HEK293 (cell line): ENCODE measurements at regions not wholly inside any gene's neighbourhood (a gene's known extent, or its start where the extent isn't known, plus 50 kb on each side); places are given as distances from the start of the nearest gene placed in this dataset.

Experiments used
- CTCF ChIA-PET: fragments of 350-600 bp; formaldehyde crosslinking; extraction: SDS; loops from one replicate; lab custom pipeline; 2021; ENCODE audit warnings: antibody characterized with exemption; lab: Yijun Ruan, JAX
- POLR2A ChIA-PET: fragments of 300-600 bp; formaldehyde crosslinking; extraction: SDS; loops from one replicate; lab custom pipeline; 2020; ENCODE audit warnings: antibody characterized with exemption, inconsistent platforms; lab: Yijun Ruan, JAX
- H3K27ac ChIP-seq: fragments of 200-500 bp; sonication (Bioruptor generic); 2 replicates; pipeline ENCODE4 v1.5.1; 2014; ENCODE audit warnings: low read depth, low read length, control low read depth, inconsistent platforms; ENCODE audit errors: extremely low read depth
- H3K36me3 ChIP-seq, 2 experiments: fragments of 200-500 bp in 1 of 2; sonication (Bioruptor generic) in 1 of 2; 1 replicate in 1 of 2; 2 replicates in 1 of 2; pipeline ENCODE4 v1.5.1; 2014 to 2017; ENCODE audit warnings: inconsistent platforms in 2 of 2, low read length in 2 of 2; ENCODE audit not compliant: control insufficient read depth in 2 of 2, insufficient read depth in 1 of 2
- H3K4me1 ChIP-seq: fragments of 200-500 bp; sonication (Bioruptor generic); 2 replicates; pipeline ENCODE4 v1.5.1; 2014; ENCODE audit warnings: mild to moderate bottlenecking, low read length, inconsistent platforms; ENCODE audit not compliant: control insufficient read depth, insufficient read depth
- H3K4me3 ChIP-seq: 2 replicates; pipeline ENCODE4 v1.5.1; 2011; ENCODE audit warnings: low read depth, mild to moderate bottlenecking, control low read depth, low read length, moderate library complexity
- H3K9me3 ChIP-seq: fragments of 200-500 bp; sonication (Bioruptor generic); 2 replicates; pipeline ENCODE4 v1.5.1; 2014; ENCODE audit warnings: low read depth, low read length, inconsistent platforms; ENCODE audit not compliant: control insufficient read depth, insufficient read depth
- HOXD13 ChIP-seq: sonication (generic); formaldehyde crosslinking; IDR thresholded peaks from 2 replicates; pipeline ENCODE4 v1.8.0; 2022; ENCODE audit warnings: missing genetic modification reagents, borderline replicate concordance
- KLF9 ChIP-seq: fragments of 450-650 bp; formaldehyde crosslinking; IDR thresholded peaks from 2 replicates; pipeline ENCODE4 v1.5.1; 2016; ENCODE audit warnings: missing biosample characterization, missing genetic modification characterization, low read depth
- SCRT2 ChIP-seq: fragments of 450-650 bp; formaldehyde crosslinking; IDR thresholded peaks from 2 replicates; pipeline ENCODE4 v1.5.1; 2016; ENCODE audit warnings: missing biosample characterization, missing genetic modification characterization
- ZFP37 ChIP-seq: fragments of 450-650 bp; formaldehyde crosslinking; IDR thresholded peaks from 2 replicates; pipeline ENCODE4 v1.5.1; 2016; ENCODE audit warnings: missing biosample characterization, missing genetic modification characterization
- ZNF121 ChIP-seq: fragments of 450-650 bp; formaldehyde crosslinking; IDR thresholded peaks from 2 replicates; pipeline ENCODE4 v1.5.1; 2016; ENCODE audit warnings: missing biosample characterization, missing genetic modification characterization
- ZNF138 ChIP-seq: fragments of 450-650 bp; formaldehyde crosslinking; IDR thresholded peaks from 2 replicates; pipeline ENCODE4 v1.5.1; 2016; ENCODE audit warnings: missing biosample characterization, missing genetic modification characterization, borderline replicate concordance
- ZNF16 ChIP-seq: fragments of 450-650 bp; formaldehyde crosslinking; IDR thresholded peaks from 2 replicates; pipeline ENCODE4 v1.5.1; 2016; ENCODE audit warnings: low read depth, missing biosample characterization, missing genetic modification characterization
- ZNF19 ChIP-seq: fragments of 450-650 bp; formaldehyde crosslinking; IDR thresholded peaks from 2 replicates; pipeline ENCODE4; 2016; ENCODE audit warnings: missing biosample characterization, missing genetic modification characterization, low read depth
- ZNF311 ChIP-seq: fragments of 450-650 bp; formaldehyde crosslinking; IDR thresholded peaks from 2 replicates; pipeline ENCODE4 v1.5.1; 2017; ENCODE audit warnings: missing biosample characterization, missing genetic modification characterization, borderline replicate concordance
- ZNF514 ChIP-seq: fragments of 450-650 bp; formaldehyde crosslinking; IDR thresholded peaks from 2 replicates; pipeline ENCODE4 v1.5.1; 2016; ENCODE audit warnings: missing biosample characterization, missing genetic modification characterization
- ZNF521 ChIP-seq: fragments of 450-650 bp; formaldehyde crosslinking; IDR thresholded peaks from 2 replicates; pipeline ENCODE4 v1.5.1; 2017; ENCODE audit warnings: missing biosample characterization, mild to moderate bottlenecking, missing genetic modification characterization
- ZNF555 ChIP-seq: fragments of 450-650 bp; formaldehyde crosslinking; conservative IDR thresholded peaks from 2 replicates; pipeline ENCODE4 v1.5.1; 2017; ENCODE audit warnings: missing biosample characterization, mild to moderate bottlenecking, missing genetic modification characterization, inconsistent platforms
- ZNF560 ChIP-seq: fragments of 450-650 bp; formaldehyde crosslinking; IDR thresholded peaks from 2 replicates; pipeline ENCODE4 v1.5.1; 2017; ENCODE audit warnings: missing biosample characterization, missing genetic modification characterization, borderline replicate concordance
- ZNF777 ChIP-seq: fragments of 450-650 bp; formaldehyde crosslinking; IDR thresholded peaks from 2 replicates; pipeline ENCODE4 v1.5.1; 2017; ENCODE audit warnings: missing biosample characterization, missing genetic modification characterization, borderline replicate concordance
- TF ChIP-seq, protein P1 (sequence below): fragments of 450-650 bp; formaldehyde crosslinking; IDR thresholded peaks from 2 replicates; pipeline ENCODE4 v1.5.1; 2017; ENCODE audit warnings: missing biosample characterization, missing genetic modification characterization
- TF ChIP-seq, protein P2 (sequence below): fragments of 450-650 bp; formaldehyde crosslinking; IDR thresholded peaks from 2 replicates; pipeline ENCODE4 v1.5.1; 2017; ENCODE audit warnings: missing biosample characterization, missing genetic modification characterization
- TF ChIP-seq, protein P3 (sequence below): fragments of 450-650 bp; formaldehyde crosslinking; IDR thresholded peaks from 2 replicates; pipeline ENCODE4 v1.5.1; 2016; ENCODE audit warnings: missing biosample characterization, missing genetic modification characterization
- TF ChIP-seq, protein P4 (sequence below): fragments of 450-650 bp; formaldehyde crosslinking; IDR thresholded peaks from 2 replicates; pipeline ENCODE4 v1.5.1; 2016; ENCODE audit warnings: missing biosample characterization, missing genetic modification characterization

DNA sequence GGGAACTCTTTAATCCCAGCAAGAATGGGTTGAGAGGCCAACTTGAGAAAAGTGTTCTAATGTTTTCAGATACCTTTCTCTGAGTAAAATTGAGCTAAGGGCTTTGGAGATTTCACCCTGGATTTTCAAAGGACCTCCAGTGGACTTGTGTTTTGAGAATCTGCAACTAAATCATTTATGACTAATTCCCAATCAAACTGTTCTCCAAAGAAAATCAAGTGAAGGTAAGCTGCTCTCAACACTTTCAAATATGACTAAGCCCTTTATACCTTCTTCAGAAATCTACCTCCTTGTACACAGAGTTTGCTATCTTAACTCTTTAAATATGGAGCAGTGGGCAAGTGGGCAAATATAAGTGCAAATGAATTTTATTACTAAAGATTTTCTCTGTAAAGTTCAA lies 392.9 kb downstream of the PDGFC start:
- Histone ChIP-seq H3K4me3 (no peak overlapping the region), H3K9me3 (no peaks in the 10 kb centered on the region), H3K27ac (no peak overlapping the region), H3K4me1 (peaks cover 5% of the 10 kb centered on the region), H3K36me3 (no peaks in the 10 kb centered on the region)
- ChIA-PET CTCF (no interaction called here), POLR2A (no interaction called here)
- TF ChIP-seq ZNF560 (tag by site-specific recombination) (no peak), ZNF121 (tag by site-specific recombination) (no peak), ZNF19 (tag by site-specific recombination) (no peak), ZFP37 (no peak), SCRT2 (tag by site-specific recombination) (no peak)
- TF ChIP-seq, protein P1, sequence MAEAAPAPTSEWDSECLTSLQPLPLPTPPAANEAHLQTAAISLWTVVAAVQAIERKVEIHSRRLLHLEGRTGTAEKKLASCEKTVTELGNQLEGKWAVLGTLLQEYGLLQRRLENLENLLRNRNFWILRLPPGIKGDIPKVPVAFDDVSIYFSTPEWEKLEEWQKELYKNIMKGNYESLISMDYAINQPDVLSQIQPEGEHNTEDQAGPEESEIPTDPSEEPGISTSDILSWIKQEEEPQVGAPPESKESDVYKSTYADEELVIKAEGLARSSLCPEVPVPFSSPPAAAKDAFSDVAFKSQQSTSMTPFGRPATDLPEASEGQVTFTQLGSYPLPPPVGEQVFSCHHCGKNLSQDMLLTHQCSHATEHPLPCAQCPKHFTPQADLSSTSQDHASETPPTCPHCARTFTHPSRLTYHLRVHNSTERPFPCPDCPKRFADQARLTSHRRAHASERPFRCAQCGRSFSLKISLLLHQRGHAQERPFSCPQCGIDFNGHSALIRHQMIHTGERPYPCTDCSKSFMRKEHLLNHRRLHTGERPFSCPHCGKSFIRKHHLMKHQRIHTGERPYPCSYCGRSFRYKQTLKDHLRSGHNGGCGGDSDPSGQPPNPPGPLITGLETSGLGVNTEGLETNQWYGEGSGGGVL (tag by site-specific recombination) = no peak
- TF ChIP-seq, protein P2, sequence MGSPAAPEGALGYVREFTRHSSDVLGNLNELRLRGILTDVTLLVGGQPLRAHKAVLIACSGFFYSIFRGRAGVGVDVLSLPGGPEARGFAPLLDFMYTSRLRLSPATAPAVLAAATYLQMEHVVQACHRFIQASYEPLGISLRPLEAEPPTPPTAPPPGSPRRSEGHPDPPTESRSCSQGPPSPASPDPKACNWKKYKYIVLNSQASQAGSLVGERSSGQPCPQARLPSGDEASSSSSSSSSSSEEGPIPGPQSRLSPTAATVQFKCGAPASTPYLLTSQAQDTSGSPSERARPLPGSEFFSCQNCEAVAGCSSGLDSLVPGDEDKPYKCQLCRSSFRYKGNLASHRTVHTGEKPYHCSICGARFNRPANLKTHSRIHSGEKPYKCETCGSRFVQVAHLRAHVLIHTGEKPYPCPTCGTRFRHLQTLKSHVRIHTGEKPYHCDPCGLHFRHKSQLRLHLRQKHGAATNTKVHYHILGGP (tag by site-specific recombination) = no peak

DNA sequence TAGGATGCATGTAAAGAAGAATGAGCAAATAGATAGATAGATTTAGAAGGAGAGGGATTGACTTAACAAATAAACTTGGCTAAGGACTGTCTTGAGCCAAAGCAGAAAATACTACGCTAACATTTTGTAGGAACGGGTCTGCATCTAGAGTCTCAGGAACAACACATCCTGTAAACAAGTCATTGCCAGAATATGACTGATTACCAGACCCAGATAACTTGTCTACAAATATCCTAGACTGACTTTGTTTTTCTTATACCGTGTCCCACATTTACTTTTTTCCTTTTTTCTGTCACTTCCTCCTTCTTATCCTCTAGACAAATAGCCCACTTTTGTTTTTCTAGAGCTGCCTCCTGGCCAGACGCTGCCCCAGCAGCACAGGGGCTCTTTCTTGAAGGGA lies 393.6 kb downstream of the PDGFC start:
- H3K4me3 ChIP-seq = no peak overlapping the region
- TF ChIP-seq ZNF311 (tag by site-specific recombination) (no peak), ZNF560 (tag by site-specific recombination) (no peak), HOXD13 (CRISPR knock-in tag) (no peak)
- TF ChIP-seq, protein P3, sequence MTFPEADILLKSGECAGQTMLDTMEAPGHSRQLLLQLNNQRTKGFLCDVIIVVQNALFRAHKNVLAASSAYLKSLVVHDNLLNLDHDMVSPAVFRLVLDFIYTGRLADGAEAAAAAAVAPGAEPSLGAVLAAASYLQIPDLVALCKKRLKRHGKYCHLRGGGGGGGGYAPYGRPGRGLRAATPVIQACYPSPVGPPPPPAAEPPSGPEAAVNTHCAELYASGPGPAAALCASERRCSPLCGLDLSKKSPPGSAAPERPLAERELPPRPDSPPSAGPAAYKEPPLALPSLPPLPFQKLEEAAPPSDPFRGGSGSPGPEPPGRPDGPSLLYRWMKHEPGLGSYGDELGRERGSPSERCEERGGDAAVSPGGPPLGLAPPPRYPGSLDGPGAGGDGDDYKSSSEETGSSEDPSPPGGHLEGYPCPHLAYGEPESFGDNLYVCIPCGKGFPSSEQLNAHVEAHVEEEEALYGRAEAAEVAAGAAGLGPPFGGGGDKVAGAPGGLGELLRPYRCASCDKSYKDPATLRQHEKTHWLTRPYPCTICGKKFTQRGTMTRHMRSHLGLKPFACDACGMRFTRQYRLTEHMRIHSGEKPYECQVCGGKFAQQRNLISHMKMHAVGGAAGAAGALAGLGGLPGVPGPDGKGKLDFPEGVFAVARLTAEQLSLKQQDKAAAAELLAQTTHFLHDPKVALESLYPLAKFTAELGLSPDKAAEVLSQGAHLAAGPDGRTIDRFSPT = no peak
- TF ChIP-seq, protein P4, sequence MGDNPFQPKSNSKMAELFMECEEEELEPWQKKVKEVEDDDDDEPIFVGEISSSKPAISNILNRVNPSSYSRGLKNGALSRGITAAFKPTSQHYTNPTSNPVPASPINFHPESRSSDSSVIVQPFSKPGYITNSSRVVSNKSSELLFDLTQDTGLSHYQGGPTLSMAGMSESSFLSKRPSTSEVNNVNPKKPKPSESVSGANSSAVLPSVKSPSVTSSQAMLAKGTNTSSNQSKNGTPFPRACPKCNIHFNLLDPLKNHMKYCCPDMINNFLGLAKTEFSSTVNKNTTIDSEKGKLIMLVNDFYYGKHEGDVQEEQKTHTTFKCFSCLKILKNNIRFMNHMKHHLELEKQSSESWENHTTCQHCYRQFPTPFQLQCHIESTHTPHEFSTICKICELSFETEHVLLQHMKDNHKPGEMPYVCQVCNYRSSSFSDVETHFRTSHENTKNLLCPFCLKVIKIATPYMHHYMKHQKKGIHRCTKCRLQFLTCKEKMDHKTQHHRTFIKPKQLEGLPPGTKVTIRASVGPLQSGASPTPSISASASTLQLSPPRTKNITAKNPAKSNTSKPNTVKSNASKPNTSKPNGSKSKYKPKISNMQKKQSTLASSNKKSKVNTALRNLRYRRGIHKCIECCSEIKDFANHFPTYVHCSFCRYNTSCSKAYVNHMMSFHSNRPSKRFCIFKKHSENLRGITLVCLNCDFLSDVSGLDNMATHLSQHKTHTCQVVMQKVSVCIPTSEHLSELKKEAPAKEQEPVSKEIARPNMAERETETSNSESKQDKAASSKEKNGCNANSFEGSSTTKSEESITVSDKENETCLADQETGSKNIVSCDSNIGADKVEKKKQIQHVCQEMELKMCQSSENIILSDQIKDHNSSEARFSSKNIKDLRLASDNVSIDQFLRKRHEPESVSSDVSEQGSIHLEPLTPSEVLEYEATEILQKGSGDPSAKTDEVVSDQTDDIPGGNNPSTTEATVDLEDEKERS = no peak
- TF ChIP-seq, all 188 proteins: peak for 0
- Histone ChIP-seq H3K9me3 (no peaks in the 10 kb centered on the region), H3K4me1 (no peaks in the 10 kb centered on the region), H3K27ac (no peak overlapping the region), H3K36me3 (no peaks in the 10 kb centered on the region)
- ChIA-PET POLR2A (no interaction called here), CTCF (no interaction called here)

DNA sequence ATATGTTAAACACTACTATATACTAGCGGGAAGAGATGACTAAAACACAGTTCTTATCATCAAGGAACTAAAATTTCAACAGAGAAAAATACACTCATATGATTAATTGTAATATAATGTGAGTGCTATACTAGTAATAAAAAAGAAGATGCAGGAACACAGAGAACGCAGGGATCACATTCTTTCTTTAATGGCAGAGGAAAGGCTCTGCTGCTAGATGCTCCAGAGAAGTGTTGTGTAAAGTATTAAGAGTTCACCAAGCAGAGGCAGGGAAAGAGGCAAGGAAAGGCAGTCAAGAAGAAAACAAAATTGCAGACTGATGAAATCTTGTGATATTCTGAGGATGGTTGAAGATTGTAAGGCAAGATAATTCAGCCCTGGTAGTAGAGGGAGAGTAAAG lies 394.7 kb downstream of the PDGFC start:
- TF ChIP-seq ZNF777 (tag by site-specific recombination) (no peak), ZNF514 (tag by site-specific recombination) (no peak), KLF9 (tag by site-specific recombination) (no peak), ZNF555 (tag by site-specific recombination) (no peak), ZNF16 (no peak), ZNF521 (tag by site-specific recombination) (no peak), ZNF138 (tag by site-specific recombination) (no peak)

More for the DNA sequence above, 394.7 kb downstream of the PDGFC start:
- Histone ChIP-seq H3K4me3 (no peak overlapping the region), H3K27ac (no peak overlapping the region), H3K36me3 (no peaks in the 10 kb centered on the region), H3K4me1 (no peaks in the 10 kb centered on the region), H3K9me3 (no peaks in the 10 kb centered on the region)
- ChIA-PET CTCF (no interaction called here), POLR2A (no interaction called here)
